ENCODE measurements at regions not wholly inside any gene's neighbourhood (a gene's known extent, or its start where the extent isn't known, plus 50 kb on each side); places are given as distances from the start of the nearest gene placed in this dataset.
"Not testable (repeated sequence)": the region's sequence is repeated elsewhere in the genome, so short reads cannot be mapped to it uniquely, and the experiment has no call there.

GRCh38 chr6:4676016-4676415 is 100.2 kb upstream of the CDYL start:
- DNase-seq: no peak

- no peak for DNase-seq
Observed at GRCh38 chr6:4675121-4675520, 101.1 kb upstream of the CDYL start.

GRCh38 chr6:4673861-4674260 is 102.3 kb upstream of the CDYL start:
- DNase-seq: no peak

GRCh38 chr6:4672772-4673171 is 103.4 kb upstream of the CDYL start:
- no peak for DNase-seq

- DNase-seq: no peak
Observed at GRCh38 chr6:4671587-4672115, 104.6 kb upstream of the CDYL start.

GRCh38 chr6:4670824-4671409 is 105.3 kb upstream of the CDYL start:
- DNase-seq: no peak

GRCh38 chr6:4670290-4670689 is 105.9 kb upstream of the CDYL start:
- no peak for DNase-seq

- no peak for DNase-seq
Observed at GRCh38 chr6:4668271-4669179, 107.7 kb upstream of the CDYL start.

GRCh38 chr6:4667591-4667990 is 108.6 kb upstream of the CDYL start:
- no peak for DNase-seq

- DNase-seq: no peak
Observed at GRCh38 chr6:4666886-4667513, 109.2 kb upstream of the CDYL start.

- DNase-seq: no peak
Observed at GRCh38 chr6:4665489-4666417, 110.5 kb upstream of the CDYL start.

- DNase-seq: no peak
Observed at GRCh38 chr6:4664911-4665310, 111.3 kb upstream of the CDYL start.

- DNase-seq: no peak
Observed at GRCh38 chr6:4664117-4664626, 112.0 kb upstream of the CDYL start.

GRCh38 chr6:4662886-4663285 is 113.3 kb upstream of the CDYL start:
- DNase-seq: no peak

GRCh38 chr6:4661391-4661790 is 114.8 kb upstream of the CDYL start:
- no peak for DNase-seq

GRCh38 chr6:4660377-4661321 is 115.6 kb upstream of the CDYL start:
- no peak for DNase-seq

- DNase-seq: not testable (repeated sequence)
Observed at GRCh38 chr6:4659719-4660118, 116.5 kb upstream of the CDYL start.

GRCh38 chr6:4658486-4658885 is 117.7 kb upstream of the CDYL start:
- DNase-seq: no peak

- DNase-seq: no peak
Observed at GRCh38 chr6:4656106-4656505, 120.1 kb upstream of the CDYL start.

GRCh38 chr6:4655196-4656025 is 120.8 kb upstream of the CDYL start:
- no peak for DNase-seq
